H9 (cell line): ENCODE measurements at regions not wholly inside any gene's neighbourhood (a gene's known extent, or its start where the extent isn't known, plus 50 kb on each side); places are given as distances from the start of the nearest gene placed in this dataset.
"Not testable (repeated sequence)": the region's sequence is repeated elsewhere in the genome, so short reads cannot be mapped to it uniquely, and the experiment has no call there.

ENCODE experiments used
- DNase-seq: peaks from one replicate; pipeline ENCODE4 v3.0.0-alpha.2; 2017
- H2AFZ ChIP-seq: one replicate; pipeline ENCODE4 v1.6.1; 2013; ENCODE audit warnings: mild to moderate bottlenecking, low read length, control low read depth, moderate library complexity
- H2AK5ac ChIP-seq: 2 replicates; pipeline ENCODE4 v1.6.1; 2013; ENCODE audit warnings: low read length, control low read depth, mixed read lengths; ENCODE audit not compliant: insufficient read length
- H2BK120ac ChIP-seq: one replicate; pipeline ENCODE4 v1.6.1; 2013; ENCODE audit warnings: low read depth, mild to moderate bottlenecking, low read length, control low read depth, inconsistent platforms; ENCODE audit not compliant: poor library complexity, severe bottlenecking
- H2BK12ac ChIP-seq: 2 replicates; pipeline ENCODE4 v1.6.1; 2013; ENCODE audit warnings: low read length, control low read depth, mixed read lengths, low read depth; ENCODE audit not compliant: insufficient read length
- H2BK15ac ChIP-seq: 2 replicates; pipeline ENCODE4 v1.6.1; 2013; ENCODE audit warnings: low read depth, low read length, control low read depth
- H2BK20ac ChIP-seq: one replicate; pipeline ENCODE4 v1.6.1; 2013; ENCODE audit warnings: low read depth, mild to moderate bottlenecking, low read length, control low read depth, inconsistent platforms; ENCODE audit not compliant: poor library complexity, severe bottlenecking
- H2BK5ac ChIP-seq: 2 replicates; pipeline ENCODE4 v1.6.1; 2013; ENCODE audit warnings: low read length, control low read depth, mixed read lengths; ENCODE audit not compliant: insufficient read length
- H3K14ac ChIP-seq: 2 replicates; pipeline ENCODE4 v1.6.1; 2013; ENCODE audit warnings: low read length, control low read depth; ENCODE audit not compliant: insufficient read depth
- H3K18ac ChIP-seq: 2 replicates; pipeline ENCODE4 v1.6.1; 2013; ENCODE audit warnings: low read depth, mild to moderate bottlenecking, mixed read lengths, low read length, control low read depth; ENCODE audit not compliant: insufficient read length
- H3K23ac ChIP-seq: 2 replicates; pipeline ENCODE4 v1.6.1; 2013; ENCODE audit warnings: low read length, control low read depth, mixed read lengths, low read depth; ENCODE audit not compliant: insufficient read length
- H3K23me2 ChIP-seq: 2 replicates; pipeline ENCODE4 v1.6.1; 2013; ENCODE audit warnings: low read depth, mild to moderate bottlenecking, mixed read lengths, low read length, control low read depth; ENCODE audit not compliant: insufficient read length, poor library complexity, severe bottlenecking
- H3K27ac ChIP-seq: 2 replicates; pipeline ENCODE4 v1.5.1; 2013; ENCODE audit warnings: low read length, control low read depth, mixed read lengths, low read depth; ENCODE audit not compliant: insufficient read length
- H3K27me3 ChIP-seq: 2 replicates; pipeline ENCODE4 v1.6.1; 2013; ENCODE audit warnings: low read length, control low read depth, inconsistent platforms; ENCODE audit not compliant: insufficient read depth
- H3K4ac ChIP-seq: 2 replicates; pipeline ENCODE4 v1.6.1; 2013; ENCODE audit warnings: low read depth, mild to moderate bottlenecking, control low read depth, inconsistent platforms, low read length, moderate library complexity
- H3K4me1 ChIP-seq: 2 replicates; pipeline ENCODE4 v1.6.1; 2013; ENCODE audit warnings: low read length, control low read depth, inconsistent platforms; ENCODE audit not compliant: insufficient read depth
- H3K4me2 ChIP-seq: 2 replicates; pipeline ENCODE4 v1.6.1; 2013; ENCODE audit warnings: low read length, control low read depth, mixed read lengths; ENCODE audit not compliant: insufficient read length, insufficient read depth
- H3K56ac ChIP-seq: 2 replicates; pipeline ENCODE4 v1.6.1; 2013; ENCODE audit warnings: low read depth, mild to moderate bottlenecking, mixed read lengths, low read length, control low read depth; ENCODE audit not compliant: insufficient read length
- H3K79me1 ChIP-seq: 2 replicates; pipeline ENCODE4 v1.6.1; 2013; ENCODE audit warnings: low read depth, mild to moderate bottlenecking, moderate library complexity, low read length, control low read depth, inconsistent platforms; ENCODE audit not compliant: insufficient read depth, poor library complexity, severe bottlenecking
- H3K79me2 ChIP-seq: 2 replicates; pipeline ENCODE4 v1.6.1; 2013; ENCODE audit warnings: low read length, control low read depth, inconsistent platforms; ENCODE audit not compliant: insufficient read depth
- H3K9ac ChIP-seq: 2 replicates; pipeline ENCODE4 v1.6.1; 2013; ENCODE audit warnings: low read length, control low read depth, mixed read lengths; ENCODE audit not compliant: insufficient read length; ENCODE audit errors: extremely low read depth
- H3K9me3 ChIP-seq: one replicate; pipeline ENCODE4 v1.6.1; 2013; ENCODE audit warnings: low read depth, low read length, inconsistent platforms; ENCODE audit not compliant: control insufficient read depth
- H3T11ph ChIP-seq: one replicate; pipeline ENCODE4 v1.6.1; 2013; ENCODE audit warnings: mild to moderate bottlenecking, low read length, control low read depth, inconsistent platforms
- H4K20me1 ChIP-seq: one replicate; pipeline ENCODE4 v1.6.1; 2013; ENCODE audit not compliant: control insufficient read depth, insufficient read length, insufficient read depth
- H4K5ac ChIP-seq: 2 replicates; pipeline ENCODE4 v1.6.1; 2013; ENCODE audit warnings: low read depth, mild to moderate bottlenecking, mixed read lengths, low read length, control low read depth; ENCODE audit not compliant: insufficient read length
- H4K8ac ChIP-seq: replicated peaks from 2 replicates; pipeline ENCODE4 v1.6.1; 2013; ENCODE audit warnings: low read length, control low read depth, mixed read lengths, low read depth; ENCODE audit not compliant: insufficient read length
- H4K91ac ChIP-seq: 2 replicates; pipeline ENCODE4 v1.6.1; 2013; ENCODE audit warnings: low read depth, mild to moderate bottlenecking, moderate library complexity, mixed read lengths, low read length, control low read depth; ENCODE audit not compliant: insufficient read length
- H3K27ac Mint-ChIP-seq, 3 experiments: 2 replicates in 2 of 3; 3 replicates in 1 of 3; pipeline ENCODE4 v1.8.0; 2020 to 2021; ENCODE audit warnings: mixed read lengths in 3 of 3, mild to moderate bottlenecking in 1 of 3, moderate library complexity in 1 of 3
- H3K27me3 Mint-ChIP-seq: 2 replicates; pipeline ENCODE4 v1.8.0; 2021; ENCODE audit warnings: low read depth, mild to moderate bottlenecking, moderate library complexity, mixed read lengths
- H3K36me3 Mint-ChIP-seq, 3 experiments: 2 replicates in 2 of 3; 3 replicates in 1 of 3; pipeline ENCODE4 v1.8.0; 2020 to 2021; ENCODE audit warnings: low read depth in 3 of 3, mixed read lengths in 3 of 3; ENCODE audit not compliant: insufficient read depth in 1 of 3
- H3K4me1 Mint-ChIP-seq, 2 experiments: 2 replicates each; pipeline ENCODE4 v1.8.0; 2020; ENCODE audit warnings: mixed read lengths in 2 of 2
- H3K4me3 Mint-ChIP-seq, 2 experiments: 2 replicates in 1 of 2; 3 replicates in 1 of 2; pipeline ENCODE4 v1.8.0; 2020 to 2021; ENCODE audit warnings: mild to moderate bottlenecking in 2 of 2, mixed read lengths in 2 of 2, moderate library complexity in 1 of 2
- H3K9me3 Mint-ChIP-seq, 2 experiments: 2 replicates in 1 of 2; 3 replicates in 1 of 2; pipeline ENCODE4 v1.8.0; 2020; ENCODE audit warnings: mild to moderate bottlenecking in 2 of 2, mixed read lengths in 2 of 2, moderate library complexity in 1 of 2
- CTCF ChIP-seq: fragments of 200-600 bp; sonication (generic); conservative IDR thresholded peaks from 3 replicates; pipeline ENCODE4 v1.8.0; 2021; ENCODE audit warnings: antibody characterized with exemption, mild to moderate bottlenecking
- WGBS: extraction: QIAGEN DNeasy Blood & Tissue Kit; methylation state at CpG from one replicate; pipeline ENCODE4 v1.1.7; 2013; ENCODE audit warnings: missing lambda C conversion rate, low lambda C conversion rate, mixed read lengths; ENCODE audit not compliant: insufficient read length; ENCODE audit errors: extremely low coverage; 5-methylcytosine and 5-hydroxymethylcytosine counted together

GRCh38 chr18:10604182-10604581 lies 78.4 kb downstream of the NAPG start:
- no peak for TF ChIP-seq CTCF
- Histone ChIP-seq H2BK15ac (no peak overlapping the region), H3K4me1 (no peaks in the 10 kb centered on the region), H3K14ac (no peak overlapping the region), H3K4me2 (no peak overlapping the region), H2BK20ac (no peak overlapping the region), H3K27ac (no peak overlapping the region), H2BK120ac (no peak overlapping the region), H4K20me1 (no peaks in the 10 kb centered on the region), H2AK5ac (no peak overlapping the region), H3K23me2 (no peaks in the 10 kb centered on the region), H3K4ac (no peak overlapping the region), H3K27me3 (no peaks in the 10 kb centered on the region), H4K8ac (no peak overlapping the region), H3K9me3 (no peaks in the 10 kb centered on the region), H3K23ac (no peak overlapping the region), H3K9ac (no peak overlapping the region), H3K79me2 (no peaks in the 10 kb centered on the region), H2AFZ (no peak overlapping the region), H3T11ph (no peak overlapping the region), H2BK5ac (no peak overlapping the region), H2BK12ac (no peak overlapping the region), H4K5ac (no peak overlapping the region), H4K91ac (no peak overlapping the region), H3K18ac (no peak overlapping the region), H3K79me1 (no peaks in the 10 kb centered on the region), H3K56ac (no peak overlapping the region)
- no CpG with 5 or more reads among the region's 5 CpGs for whole genome bisulfite sequencing
- H3K9me3 Mint-ChIP-seq, result peaks cover 19 to 26% of the 10 kb centered on the region in 2 experiments
- H3K27me3 Mint-ChIP-seq, result no peaks in the 10 kb centered on the region; the same call in 1 of the 2 replicates
- no peak for DNase-seq
- H3K36me3 Mint-ChIP-seq, result peaks cover 13 to 27% (median 18%) of the 10 kb centered on the region in 3 experiments
- no peak overlapping the region for H3K27ac Mint-ChIP-seq
- no peak overlapping the region for H3K4me3 Mint-ChIP-seq
- H3K4me1 Mint-ChIP-seq, result no peaks in the 10 kb centered on the region; a peak in 1 of 4 replicates

GRCh38 chr18:10606881-10607280 lies 81.1 kb downstream of the NAPG start:
- not testable (repeated sequence) for H3K4me3 Mint-ChIP-seq, H3K9me3 ChIP-seq, H3K27me3 ChIP-seq, H3K23me2 ChIP-seq, H2BK120ac ChIP-seq, H4K91ac ChIP-seq, H3K18ac ChIP-seq, H3K27ac ChIP-seq, H4K5ac ChIP-seq, H4K8ac ChIP-seq, H3K23ac ChIP-seq, H3T11ph ChIP-seq, H3K56ac ChIP-seq, H3K27me3 Mint-ChIP-seq, H2BK15ac ChIP-seq, H3K27ac Mint-ChIP-seq, H4K20me1 ChIP-seq, H3K79me2 ChIP-seq, H2BK5ac ChIP-seq, H3K9ac ChIP-seq, H2AK5ac ChIP-seq, H3K4me1 Mint-ChIP-seq, H2BK20ac ChIP-seq, H3K4ac ChIP-seq, H3K14ac ChIP-seq, H2BK12ac ChIP-seq, DNase-seq, H2AFZ ChIP-seq, H3K4me2 ChIP-seq, H3K79me1 ChIP-seq, H3K4me1 ChIP-seq
- WGBS, result no CpG with 5 or more reads among the region's 5 CpGs
- Mint-ChIP-seq H3K9me3 (peaks cover 19 to 26% of the 10 kb centered on the region in 2 experiments), H3K36me3 (peaks cover 13 to 27% (median 18%) of the 10 kb centered on the region in 3 experiments)
